ENCODE measurements at regions not wholly inside any gene's neighbourhood (a gene's known extent, or its start where the extent isn't known, plus 50 kb on each side); places are given as distances from the start of the nearest gene placed in this dataset.

DNA sequence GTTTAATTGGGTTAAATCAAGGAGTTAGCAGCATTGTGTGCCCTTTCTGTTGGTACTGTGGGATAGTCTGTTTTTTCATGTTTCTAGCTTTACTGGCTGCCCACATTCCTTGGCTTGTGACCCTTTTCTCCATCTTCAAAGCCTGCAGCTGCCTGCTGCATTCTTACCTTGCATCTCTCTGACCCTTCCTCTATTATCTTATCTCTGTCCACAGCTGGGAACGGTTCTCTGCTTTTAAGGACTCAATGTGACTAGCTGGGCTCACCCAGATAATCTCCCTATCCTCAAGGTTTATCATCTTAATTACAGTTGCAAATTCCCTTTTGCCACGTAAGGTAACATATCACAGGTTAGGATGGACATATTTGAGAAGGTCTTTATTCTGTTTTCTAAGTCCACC, 199.7 kb downstream of the KCNS3 start:
- TF ChIP-seq, protein P1, sequence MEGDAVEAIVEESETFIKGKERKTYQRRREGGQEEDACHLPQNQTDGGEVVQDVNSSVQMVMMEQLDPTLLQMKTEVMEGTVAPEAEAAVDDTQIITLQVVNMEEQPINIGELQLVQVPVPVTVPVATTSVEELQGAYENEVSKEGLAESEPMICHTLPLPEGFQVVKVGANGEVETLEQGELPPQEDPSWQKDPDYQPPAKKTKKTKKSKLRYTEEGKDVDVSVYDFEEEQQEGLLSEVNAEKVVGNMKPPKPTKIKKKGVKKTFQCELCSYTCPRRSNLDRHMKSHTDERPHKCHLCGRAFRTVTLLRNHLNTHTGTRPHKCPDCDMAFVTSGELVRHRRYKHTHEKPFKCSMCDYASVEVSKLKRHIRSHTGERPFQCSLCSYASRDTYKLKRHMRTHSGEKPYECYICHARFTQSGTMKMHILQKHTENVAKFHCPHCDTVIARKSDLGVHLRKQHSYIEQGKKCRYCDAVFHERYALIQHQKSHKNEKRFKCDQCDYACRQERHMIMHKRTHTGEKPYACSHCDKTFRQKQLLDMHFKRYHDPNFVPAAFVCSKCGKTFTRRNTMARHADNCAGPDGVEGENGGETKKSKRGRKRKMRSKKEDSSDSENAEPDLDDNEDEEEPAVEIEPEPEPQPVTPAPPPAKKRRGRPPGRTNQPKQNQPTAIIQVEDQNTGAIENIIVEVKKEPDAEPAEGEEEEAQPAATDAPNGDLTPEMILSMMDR (IDR thresholded peaks at IDR 0.05) = no peak
- TF ChIP-seq ZFX (IDR thresholded peaks at IDR 0.05; ENCODE audit: borderline replicate concordance) = no peak
